Activated naive CD4-positive, alpha-beta T cell treated with anti-CD3 and anti-CD28 coated beads, Interleukin-2, amount 10 ng/mL, durations not matched to agents 7 days and 5 days (primary cell): ENCODE measurements at regions not wholly inside any gene's neighbourhood (a gene's known extent, or its start where the extent isn't known, plus 50 kb on each side); places are given as distances from the start of the nearest gene placed in this dataset.

Source experiments
- CTCF ChIA-PET: fragments of 350-600 bp; sonication (Branson Sonifier 250); formaldehyde crosslinking; loops from one replicate; lab custom pipeline; 2021; ENCODE audit warnings: antibody characterized with exemption; lab: Charles Lee
- DNase-seq: peaks from one replicate; pipeline ENCODE4 v3.0.0-alpha.2; 2020
- H3K27ac Mint-ChIP-seq: one replicate; pipeline ENCODE4 v1.8.0; 2021; ENCODE audit warnings: mild to moderate bottlenecking, moderate library complexity, mixed read lengths
- H3K27me3 Mint-ChIP-seq: one replicate; pipeline ENCODE4 v1.8.0; 2021; ENCODE audit warnings: mild to moderate bottlenecking, mixed read lengths
- H3K36me3 Mint-ChIP-seq: one replicate; pipeline ENCODE4 v1.8.0; 2021; ENCODE audit warnings: mixed read lengths
- H3K4me1 Mint-ChIP-seq: one replicate; pipeline ENCODE4 v1.8.0; 2021; ENCODE audit warnings: mixed read lengths
- H3K4me3 Mint-ChIP-seq: one replicate; pipeline ENCODE4 v1.8.0; 2021; ENCODE audit warnings: mild to moderate bottlenecking, moderate library complexity, mixed read lengths
- H3K9me3 Mint-ChIP-seq: one replicate; pipeline ENCODE4 v1.8.0; 2021; ENCODE audit warnings: mixed read lengths

GRCh38 chr2:146467425-146467824, 1377.4 kb upstream of the ACVR2A start:
- Mint-ChIP-seq H3K27me3 (no peaks in the 10 kb centered on the region), H3K4me3 (no peak overlapping the region), H3K36me3 (no peaks in the 10 kb centered on the region), H3K9me3 (peaks cover 4% of the 10 kb centered on the region), H3K27ac (no peak overlapping the region), H3K4me1 (no peaks in the 10 kb centered on the region)
- DNase-seq, result no peak
- CTCF ChIA-PET, result no interaction called here

GRCh38 chr2:146465460-146465859, 1379.4 kb upstream of the ACVR2A start:
- DNase-seq, result no peak
- H3K27ac Mint-ChIP-seq, result no peak overlapping the region
- no peak overlapping the region for H3K4me3 Mint-ChIP-seq
- no peaks in the 10 kb centered on the region for H3K27me3 Mint-ChIP-seq
- H3K36me3 Mint-ChIP-seq, result no peaks in the 10 kb centered on the region
- peaks cover 4% of the 10 kb centered on the region for H3K9me3 Mint-ChIP-seq
- CTCF ChIA-PET, result no interaction called here
- H3K4me1 Mint-ChIP-seq, result no peaks in the 10 kb centered on the region

GRCh38 chr2:146461068-146461467, 1383.8 kb upstream of the ACVR2A start:
- Mint-ChIP-seq H3K27me3 (no peaks in the 10 kb centered on the region), H3K4me1 (no peaks in the 10 kb centered on the region), H3K27ac (no peak overlapping the region), H3K36me3 (no peaks in the 10 kb centered on the region), H3K4me3 (no peak overlapping the region), H3K9me3 (peaks cover 2% of the 10 kb centered on the region)
- no peak for DNase-seq
- CTCF ChIA-PET, result no interaction called here

GRCh38 chr2:146458585-146458984, 1386.2 kb upstream of the ACVR2A start:
- Mint-ChIP-seq H3K27ac (no peak overlapping the region), H3K9me3 (no peaks in the 10 kb centered on the region), H3K4me3 (no peak overlapping the region), H3K4me1 (no peaks in the 10 kb centered on the region), H3K36me3 (no peaks in the 10 kb centered on the region), H3K27me3 (no peaks in the 10 kb centered on the region)
- CTCF ChIA-PET, result no interaction called here
- no peak for DNase-seq

- Mint-ChIP-seq H3K4me1 (no peaks in the 10 kb centered on the region), H3K9me3 (no peaks in the 10 kb centered on the region), H3K27me3 (no peaks in the 10 kb centered on the region), H3K4me3 (no peak overlapping the region), H3K27ac (no peak overlapping the region), H3K36me3 (no peaks in the 10 kb centered on the region)
- DNase-seq, result no peak
- CTCF ChIA-PET, result no interaction called here
These were observed 1387.6 kb upstream of the ACVR2A start for GRCh38 chr2:146457221-146457620.

- CTCF ChIA-PET, result no interaction called here
- Mint-ChIP-seq H3K27me3 (no peaks in the 10 kb centered on the region), H3K4me1 (no peaks in the 10 kb centered on the region), H3K4me3 (no peak overlapping the region), H3K9me3 (no peaks in the 10 kb centered on the region), H3K27ac (no peak overlapping the region), H3K36me3 (no peaks in the 10 kb centered on the region)
- DNase-seq, result no peak
These were observed 1389.5 kb upstream of the ACVR2A start for GRCh38 chr2:146455325-146455724.

- Mint-ChIP-seq H3K36me3 (no peaks in the 10 kb centered on the region), H3K27ac (no peak overlapping the region), H3K4me1 (no peaks in the 10 kb centered on the region), H3K9me3 (no peaks in the 10 kb centered on the region), H3K4me3 (no peak overlapping the region), H3K27me3 (no peaks in the 10 kb centered on the region)
- CTCF ChIA-PET, result no interaction called here
- no peak for DNase-seq
These were observed 1392.9 kb upstream of the ACVR2A start for GRCh38 chr2:146451972-146452371.

- H3K9me3 Mint-ChIP-seq, result peaks cover 3% of the 10 kb centered on the region
- CTCF ChIA-PET, result no interaction called here
- H3K4me3 Mint-ChIP-seq, result no peak overlapping the region
These were observed 1394.7 kb upstream of the ACVR2A start for GRCh38 chr2:146450131-146450530.

GRCh38 chr2:146444987-146445386, 1399.8 kb upstream of the ACVR2A start:
- Mint-ChIP-seq H3K9me3 (peaks cover 3% of the 10 kb centered on the region), H3K4me1 (no peaks in the 10 kb centered on the region), H3K27me3 (no peaks in the 10 kb centered on the region), H3K36me3 (no peaks in the 10 kb centered on the region), H3K4me3 (no peak overlapping the region), H3K27ac (no peak overlapping the region)
- CTCF ChIA-PET, result no interaction called here
- no peak for DNase-seq

More at GRCh38 chr2:146450131-146450530, 1394.7 kb upstream of the ACVR2A start:
- DNase-seq, result no peak
- H3K4me1 Mint-ChIP-seq, result no peaks in the 10 kb centered on the region
- no peaks in the 10 kb centered on the region for H3K27me3 Mint-ChIP-seq
- H3K36me3 Mint-ChIP-seq, result no peaks in the 10 kb centered on the region
- H3K27ac Mint-ChIP-seq, result no peak overlapping the region

GRCh38 chr2:146444085-146444484, 1400.7 kb upstream of the ACVR2A start:
- CTCF ChIA-PET, result no interaction called here
- Mint-ChIP-seq H3K4me1 (no peaks in the 10 kb centered on the region), H3K27ac (no peak overlapping the region), H3K9me3 (peaks cover 3% of the 10 kb centered on the region), H3K36me3 (no peaks in the 10 kb centered on the region), H3K27me3 (no peaks in the 10 kb centered on the region), H3K4me3 (no peak overlapping the region)
- DNase-seq, result no peak

GRCh38 chr2:146438246-146438645, 1406.6 kb upstream of the ACVR2A start:
- Mint-ChIP-seq H3K9me3 (no peaks in the 10 kb centered on the region), H3K36me3 (no peaks in the 10 kb centered on the region), H3K27ac (no peak overlapping the region), H3K4me1 (no peaks in the 10 kb centered on the region), H3K27me3 (no peaks in the 10 kb centered on the region), H3K4me3 (no peak overlapping the region)
- DNase-seq, result no peak
- CTCF ChIA-PET, result interaction anchor here (0.6 kb wide), 1 partner anchor 433 kb away, joined by 3 read pairs; no protein-coding TSS in a partner anchor

GRCh38 chr2:146437712-146438111, 1407.1 kb upstream of the ACVR2A start:
- DNase-seq, result no peak

GRCh38 chr2:146433116-146433875, 1411.5 kb upstream of the ACVR2A start:
- no peak overlapping the region for H3K27ac Mint-ChIP-seq

More at GRCh38 chr2:146437712-146438111, 1407.1 kb upstream of the ACVR2A start:
- Mint-ChIP-seq H3K27me3 (no peaks in the 10 kb centered on the region), H3K4me1 (no peaks in the 10 kb centered on the region), H3K36me3 (no peaks in the 10 kb centered on the region), H3K27ac (no peak overlapping the region), H3K4me3 (no peak overlapping the region), H3K9me3 (no peaks in the 10 kb centered on the region)
- CTCF ChIA-PET, result interaction anchor here (0.6 kb wide), 1 partner anchor 433 kb away, joined by 3 read pairs; no protein-coding TSS in a partner anchor

GRCh38 chr2:146429366-146429765, 1415.5 kb upstream of the ACVR2A start:
- no peaks in the 10 kb centered on the region for H3K9me3 Mint-ChIP-seq
- no peak for DNase-seq
- H3K36me3 Mint-ChIP-seq, result no peaks in the 10 kb centered on the region
- no peak overlapping the region for H3K27ac Mint-ChIP-seq
- no peak overlapping the region for H3K4me3 Mint-ChIP-seq
- no peaks in the 10 kb centered on the region for H3K4me1 Mint-ChIP-seq
- H3K27me3 Mint-ChIP-seq, result no peaks in the 10 kb centered on the region
- CTCF ChIA-PET, result no interaction called here

More at GRCh38 chr2:146433116-146433875, 1411.5 kb upstream of the ACVR2A start:
- DNase-seq, result no peak
- CTCF ChIA-PET, result no interaction called here
- Mint-ChIP-seq H3K4me1 (no peaks in the 10 kb centered on the region), H3K9me3 (no peaks in the 10 kb centered on the region), H3K36me3 (no peaks in the 10 kb centered on the region), H3K4me3 (no peak overlapping the region), H3K27me3 (no peaks in the 10 kb centered on the region)

GRCh38 chr2:146417942-146418341, 1426.9 kb upstream of the ACVR2A start:
- no peak overlapping the region for H3K27ac Mint-ChIP-seq
- H3K4me1 Mint-ChIP-seq, result no peaks in the 10 kb centered on the region
- H3K4me3 Mint-ChIP-seq, result no peak overlapping the region
- peaks cover 2% of the 10 kb centered on the region for H3K9me3 Mint-ChIP-seq
- no peak for DNase-seq
- H3K27me3 Mint-ChIP-seq, result no peaks in the 10 kb centered on the region
- no peaks in the 10 kb centered on the region for H3K36me3 Mint-ChIP-seq
- CTCF ChIA-PET, result no interaction called here
